A673 (cell line): ENCODE measurements at regions not wholly inside any gene's neighbourhood (a gene's known extent, or its start where the extent isn't known, plus 50 kb on each side); places are given as distances from the start of the nearest gene placed in this dataset.

Experiments used
- EZH2 ChIP-seq: fragments of 200-600 bp; sonication (generic); IDR thresholded peaks from 2 replicates; pipeline ENCODE4 v1.6.1; 2017; ENCODE audit warnings: borderline replicate concordance, low read depth, mild to moderate bottlenecking, mixed read lengths, antibody characterized with exemption, low read length; ENCODE audit not compliant: poor library complexity, severe bottlenecking
- TF ChIP-seq, protein P1 (sequence below): fragments of 300-800, 200-600 bp; sonication (generic); conservative IDR thresholded peaks from 2 replicates; pipeline ENCODE4 v1.5.1; 2017; ENCODE audit warnings: low read depth, mild to moderate bottlenecking, antibody characterized with exemption, low read length, moderate library complexity, mixed read lengths

DNA sequence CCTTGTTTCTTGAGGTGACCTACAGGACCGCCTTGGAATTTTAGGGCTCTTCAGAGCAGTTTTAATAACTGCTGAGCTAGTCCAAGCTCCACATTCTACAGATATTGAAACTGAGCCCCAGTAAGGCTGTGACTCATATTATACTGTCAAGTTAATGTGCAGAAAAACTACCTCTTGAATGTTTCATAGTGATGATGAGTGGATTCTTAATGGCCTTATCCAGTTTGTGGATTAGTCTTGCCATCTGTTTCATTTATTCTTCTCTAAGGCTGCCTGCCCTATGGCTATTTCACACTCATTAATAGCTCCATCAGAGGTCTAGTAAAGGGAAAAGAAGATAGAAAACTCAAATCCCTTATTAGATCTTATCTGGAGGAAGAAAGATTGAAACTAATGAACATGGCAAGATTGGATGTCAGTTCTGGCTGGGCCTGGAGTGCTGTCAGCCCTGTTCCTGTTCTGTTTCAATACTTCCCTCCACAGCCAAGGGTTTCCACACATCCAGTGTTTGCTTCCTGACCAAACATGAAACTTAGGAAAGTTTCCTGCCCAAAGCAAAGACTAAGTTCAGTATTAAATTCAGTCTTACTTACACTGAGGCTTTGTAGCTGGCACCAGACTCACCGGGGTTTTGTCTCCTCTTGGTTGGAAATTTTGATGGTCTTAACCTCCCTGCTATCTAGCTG lies 215.6 kb upstream of the DMAC1 start:
- TF ChIP-seq, protein P1, sequence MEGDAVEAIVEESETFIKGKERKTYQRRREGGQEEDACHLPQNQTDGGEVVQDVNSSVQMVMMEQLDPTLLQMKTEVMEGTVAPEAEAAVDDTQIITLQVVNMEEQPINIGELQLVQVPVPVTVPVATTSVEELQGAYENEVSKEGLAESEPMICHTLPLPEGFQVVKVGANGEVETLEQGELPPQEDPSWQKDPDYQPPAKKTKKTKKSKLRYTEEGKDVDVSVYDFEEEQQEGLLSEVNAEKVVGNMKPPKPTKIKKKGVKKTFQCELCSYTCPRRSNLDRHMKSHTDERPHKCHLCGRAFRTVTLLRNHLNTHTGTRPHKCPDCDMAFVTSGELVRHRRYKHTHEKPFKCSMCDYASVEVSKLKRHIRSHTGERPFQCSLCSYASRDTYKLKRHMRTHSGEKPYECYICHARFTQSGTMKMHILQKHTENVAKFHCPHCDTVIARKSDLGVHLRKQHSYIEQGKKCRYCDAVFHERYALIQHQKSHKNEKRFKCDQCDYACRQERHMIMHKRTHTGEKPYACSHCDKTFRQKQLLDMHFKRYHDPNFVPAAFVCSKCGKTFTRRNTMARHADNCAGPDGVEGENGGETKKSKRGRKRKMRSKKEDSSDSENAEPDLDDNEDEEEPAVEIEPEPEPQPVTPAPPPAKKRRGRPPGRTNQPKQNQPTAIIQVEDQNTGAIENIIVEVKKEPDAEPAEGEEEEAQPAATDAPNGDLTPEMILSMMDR = no peak
- TF ChIP-seq EZH2 = no peak
